ENCODE measurements at regions not wholly inside any gene's neighbourhood (a gene's known extent, or its start where the extent isn't known, plus 50 kb on each side); places are given as distances from the start of the nearest gene placed in this dataset.

DNA sequence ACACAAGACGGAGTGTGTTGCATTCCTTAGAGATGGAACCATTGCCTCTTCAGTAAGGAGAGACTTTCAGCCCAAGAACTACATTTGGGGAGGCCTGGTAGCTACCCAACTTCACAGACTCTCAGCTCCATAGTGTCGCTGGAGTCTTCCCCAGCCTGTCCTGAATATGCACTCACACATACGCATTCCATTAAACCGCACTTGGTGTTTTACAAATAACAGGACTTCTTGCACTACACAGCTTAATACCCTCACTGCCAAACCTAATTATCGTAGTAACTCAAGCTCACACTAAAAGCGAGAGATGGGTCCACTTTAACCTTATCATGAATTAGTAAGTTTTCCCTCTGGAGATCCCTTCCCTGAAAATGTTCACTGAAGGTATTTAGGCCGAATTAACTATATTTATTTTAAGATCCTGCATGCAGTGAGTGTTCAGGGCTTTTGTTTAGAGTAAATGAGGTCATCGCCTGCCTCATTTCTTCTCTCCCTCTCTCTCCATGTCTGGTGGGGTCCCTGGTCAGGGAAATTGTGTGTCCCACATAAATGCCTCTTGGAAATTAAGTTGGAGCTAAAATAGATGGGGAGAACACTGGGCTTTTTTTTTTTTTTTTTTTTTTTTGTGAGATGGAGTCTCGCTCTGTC, 171.9 kb downstream of the FAM43A start:
- ATAC-seq: no peak
- H3K4me3 Mint-ChIP-seq: no peak overlapping the region
- no peak for DNase-seq
- H3K9me3 ChIP-seq (ENCODE audit: control insufficient read depth, low read length, poor library complexity, severe bottlenecking): no peaks in the 10 kb centered on the region
- H3K36me3 Mint-ChIP-seq (ENCODE audit: low read depth): no peaks in the 10 kb centered on the region
- no peak overlapping the region for H3K27ac Mint-ChIP-seq
- H3K4me1 Mint-ChIP-seq: peaks cover 4% of the 10 kb centered on the region
- H3K27me3 Mint-ChIP-seq: peaks cover 23% of the 10 kb centered on the region

DNA sequence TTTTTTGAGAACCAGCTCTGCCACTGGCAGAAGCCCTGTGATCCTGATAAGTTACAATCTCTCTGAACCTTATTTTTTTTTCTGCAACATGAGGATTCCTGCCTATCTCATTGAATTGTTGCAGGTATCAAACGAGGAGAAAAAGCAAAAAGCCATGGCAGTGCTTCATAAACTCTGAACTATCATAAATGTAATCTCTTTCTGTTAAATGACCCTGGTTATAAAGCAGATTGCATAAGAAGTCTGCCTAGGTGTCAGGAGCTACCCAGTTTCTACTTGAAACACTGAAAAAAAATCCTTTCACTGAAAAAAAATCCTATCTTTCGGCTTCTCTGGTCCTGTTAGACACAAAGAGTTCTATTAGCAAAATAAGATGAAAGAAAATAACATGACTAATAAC, 172.7 kb downstream of the FAM43A start:
- H3K9me3 ChIP-seq (ENCODE audit: control insufficient read depth, low read length, poor library complexity, severe bottlenecking): no peaks in the 10 kb centered on the region
- ATAC-seq: no peak
- DNase-seq: no peak
- Mint-ChIP-seq H3K4me3 (no peak overlapping the region), H3K27me3 (peaks cover 31% of the 10 kb centered on the region), H3K27ac (no peak overlapping the region), H3K4me1 (peaks cover 4% of the 10 kb centered on the region), H3K36me3 (ENCODE audit: low read depth) (peaks cover 3% of the 10 kb centered on the region)

DNA sequence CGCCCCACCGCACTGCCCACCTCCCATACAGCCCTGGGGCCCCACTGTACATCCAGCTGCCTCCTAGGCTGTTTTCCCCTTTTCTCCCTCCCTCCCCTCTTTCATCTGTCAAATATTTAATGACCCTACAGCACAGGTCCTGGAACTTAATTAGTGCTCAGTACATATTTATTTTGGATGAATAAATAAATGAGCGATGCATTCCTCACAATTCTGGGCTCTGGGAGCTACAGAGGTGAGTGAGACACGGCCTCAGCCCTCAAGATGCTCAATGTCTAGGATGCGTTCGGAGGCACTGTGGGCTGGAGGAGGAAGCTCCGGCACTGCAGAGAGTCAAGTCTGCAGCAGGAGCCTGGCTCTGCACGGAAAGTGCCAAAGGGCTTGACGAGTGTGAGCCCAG, 175.0 kb downstream of the FAM43A start:
- no peak for ATAC-seq
- no peak for DNase-seq
- Mint-ChIP-seq H3K27ac (no peak overlapping the region), H3K36me3 (ENCODE audit: low read depth) (peaks cover 3% of the 10 kb centered on the region), H3K27me3 (peaks cover 36% of the 10 kb centered on the region), H3K4me1 (no peaks in the 10 kb centered on the region), H3K4me3 (no peak overlapping the region)
- no peaks in the 10 kb centered on the region for H3K9me3 ChIP-seq (ENCODE audit: control insufficient read depth, low read length, poor library complexity, severe bottlenecking)

- DNase-seq (no peak), ATAC-seq (no peak)
- Mint-ChIP-seq H3K4me1 (no peaks in the 10 kb centered on the region), H3K27me3 (peaks cover 42% of the 10 kb centered on the region), H3K27ac (no peak overlapping the region), H3K4me3 (no peak overlapping the region), H3K36me3 (ENCODE audit: low read depth) (peaks cover 3% of the 10 kb centered on the region)
- H3K9me3 ChIP-seq (ENCODE audit: control insufficient read depth, low read length, poor library complexity, severe bottlenecking): no peaks in the 10 kb centered on the region
Measured at GRCh38 chr3:194861375-194861774, 175.7 kb downstream of the FAM43A start.

- no peak overlapping the region for H3K27ac Mint-ChIP-seq
- ATAC-seq (no peak), DNase-seq (no peak)
- H3K9me3 ChIP-seq (ENCODE audit: control insufficient read depth, low read length, poor library complexity, severe bottlenecking): no peaks in the 10 kb centered on the region
- H3K4me3 Mint-ChIP-seq: no peak overlapping the region
- H3K36me3 Mint-ChIP-seq (ENCODE audit: low read depth): peaks cover 3% of the 10 kb centered on the region
- H3K27me3 Mint-ChIP-seq: peaks cover 55% of the 10 kb centered on the region
- H3K4me1 Mint-ChIP-seq: no peaks in the 10 kb centered on the region
Measured at GRCh38 chr3:194865061-194865460, 179.4 kb downstream of the FAM43A start.

DNA sequence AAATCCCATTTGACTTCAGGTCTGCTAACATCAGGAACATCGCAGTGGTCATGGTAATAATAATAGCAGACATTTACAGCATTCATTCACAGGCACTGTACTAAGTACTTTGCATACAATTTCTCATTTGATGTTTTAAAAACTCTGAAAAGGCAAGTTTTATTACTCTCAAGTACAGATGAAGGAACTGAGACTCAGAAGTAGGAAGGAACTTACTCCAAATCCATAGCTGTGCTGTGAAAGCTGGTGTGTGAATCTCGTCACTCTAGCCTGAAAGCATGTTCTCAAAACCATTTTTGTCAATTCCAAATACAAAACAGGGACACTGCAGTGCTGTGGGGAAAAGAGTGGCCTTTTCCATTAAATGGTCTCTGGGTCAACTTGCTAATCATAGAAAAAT, 179.9 kb downstream of the FAM43A start:
- Mint-ChIP-seq H3K27me3 (peaks cover 55% of the 10 kb centered on the region), H3K4me3 (no peak overlapping the region), H3K27ac (no peak overlapping the region), H3K36me3 (ENCODE audit: low read depth) (peaks cover 3% of the 10 kb centered on the region), H3K4me1 (no peaks in the 10 kb centered on the region)
- no peak for DNase-seq
- ATAC-seq: no peak
- H3K9me3 ChIP-seq (ENCODE audit: control insufficient read depth, low read length, poor library complexity, severe bottlenecking): no peaks in the 10 kb centered on the region

DNA sequence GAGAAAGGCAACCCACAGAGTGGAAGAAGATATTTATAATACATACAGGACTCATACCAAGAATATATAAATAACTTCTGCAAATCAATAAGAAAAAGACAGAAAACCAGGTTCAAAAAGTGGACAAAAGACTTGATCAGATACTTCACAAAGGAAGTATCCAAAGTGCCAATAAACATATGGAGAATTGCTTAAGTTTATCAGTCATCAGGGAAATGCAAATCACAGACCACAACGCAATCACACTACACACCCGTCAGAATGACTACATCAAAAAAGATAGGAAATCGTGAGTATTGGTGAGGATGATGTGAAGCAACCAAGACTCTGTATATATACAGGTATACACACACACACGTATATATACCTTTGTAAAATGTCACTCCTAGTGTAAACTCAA, 180.6 kb downstream of the FAM43A start:
- H3K27me3 Mint-ChIP-seq: peaks cover 55% of the 10 kb centered on the region
- peaks cover 3% of the 10 kb centered on the region for H3K36me3 Mint-ChIP-seq (ENCODE audit: low read depth)
- ATAC-seq: no peak
- no peak overlapping the region for H3K4me3 Mint-ChIP-seq
- H3K4me1 Mint-ChIP-seq: no peaks in the 10 kb centered on the region
- no peak for DNase-seq
- H3K9me3 ChIP-seq (ENCODE audit: control insufficient read depth, low read length, poor library complexity, severe bottlenecking): no peaks in the 10 kb centered on the region
- H3K27ac Mint-ChIP-seq: no peak overlapping the region

DNA sequence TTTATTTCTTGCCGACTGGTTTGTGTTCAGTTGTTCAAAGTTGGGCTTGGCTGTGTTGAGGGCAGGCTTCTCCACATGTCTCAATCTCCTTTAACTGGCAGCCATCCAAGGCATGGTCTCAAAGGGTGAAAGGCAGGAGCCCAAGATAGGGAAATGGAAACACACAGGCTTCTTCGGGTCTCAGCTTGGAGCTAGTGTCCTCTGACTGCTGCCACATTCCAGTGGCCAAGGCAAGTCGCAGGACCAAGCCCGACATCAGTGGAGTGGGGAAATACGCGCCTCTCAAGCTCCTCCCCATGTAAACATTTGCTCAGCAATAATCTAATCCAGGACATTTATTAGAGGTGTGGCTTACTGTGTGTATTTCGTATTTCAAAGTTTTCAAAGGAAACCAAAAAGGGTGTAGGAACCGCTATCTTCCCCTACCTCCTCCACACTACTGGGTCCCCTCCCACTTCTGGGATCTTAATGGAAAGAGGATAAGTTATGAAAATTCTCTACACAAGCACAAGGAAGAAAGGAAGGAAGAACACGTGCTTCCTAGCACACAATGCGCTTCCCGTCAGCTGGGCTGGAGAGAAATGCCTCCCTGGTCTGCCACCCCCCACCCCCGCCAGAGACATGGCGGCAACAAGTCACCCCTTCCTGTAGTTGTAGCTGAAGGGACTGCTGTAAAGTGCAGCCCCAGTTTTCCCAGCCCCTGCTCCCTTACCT, 181.7 kb downstream of the FAM43A start:
- H3K4me1 Mint-ChIP-seq: peaks cover 4% of the 10 kb centered on the region
- H3K36me3 Mint-ChIP-seq (ENCODE audit: low read depth): peaks cover 3% of the 10 kb centered on the region
- peaks cover 57% of the 10 kb centered on the region for H3K27me3 Mint-ChIP-seq
- H3K27ac Mint-ChIP-seq: no peak overlapping the region
- no peak for ATAC-seq
- H3K4me3 Mint-ChIP-seq: no peak overlapping the region
- DNase-seq: no peak
- no peaks in the 10 kb centered on the region for H3K9me3 ChIP-seq (ENCODE audit: control insufficient read depth, low read length, poor library complexity, severe bottlenecking)

- H3K4me3 Mint-ChIP-seq: no peak overlapping the region
- H3K27ac Mint-ChIP-seq: no peak overlapping the region
- no peaks in the 10 kb centered on the region for H3K36me3 Mint-ChIP-seq (ENCODE audit: low read depth)
- no peak for ATAC-seq
- peaks cover 4% of the 10 kb centered on the region for H3K4me1 Mint-ChIP-seq
- no peak for DNase-seq
- H3K27me3 Mint-ChIP-seq: peaks cover 51% of the 10 kb centered on the region
- no peaks in the 10 kb centered on the region for H3K9me3 ChIP-seq (ENCODE audit: control insufficient read depth, low read length, poor library complexity, severe bottlenecking)
Measured at GRCh38 chr3:194868831-194869230, 183.1 kb downstream of the FAM43A start.

- H3K27ac Mint-ChIP-seq: no peak overlapping the region
- no peaks in the 10 kb centered on the region for H3K36me3 Mint-ChIP-seq (ENCODE audit: low read depth)
- DNase-seq: no peak
- H3K4me3 Mint-ChIP-seq: no peak overlapping the region
- ATAC-seq: no peak
- H3K9me3 ChIP-seq (ENCODE audit: control insufficient read depth, low read length, poor library complexity, severe bottlenecking): no peaks in the 10 kb centered on the region
- H3K4me1 Mint-ChIP-seq: peaks cover 4% of the 10 kb centered on the region
- H3K27me3 Mint-ChIP-seq: peaks cover 49% of the 10 kb centered on the region
Measured at GRCh38 chr3:194869482-194870169, 183.9 kb downstream of the FAM43A start.

- H3K9me3 ChIP-seq (ENCODE audit: control insufficient read depth, low read length, poor library complexity, severe bottlenecking): no peaks in the 10 kb centered on the region
- ATAC-seq (no peak), DNase-seq (no peak)
- Mint-ChIP-seq H3K36me3 (ENCODE audit: low read depth) (no peaks in the 10 kb centered on the region), H3K4me1 (peaks cover 6% of the 10 kb centered on the region), H3K4me3 (no peak overlapping the region), H3K27me3 (peaks cover 45% of the 10 kb centered on the region), H3K27ac (no peak overlapping the region)
Measured at GRCh38 chr3:194870394-194871110, 184.9 kb downstream of the FAM43A start.

DNA sequence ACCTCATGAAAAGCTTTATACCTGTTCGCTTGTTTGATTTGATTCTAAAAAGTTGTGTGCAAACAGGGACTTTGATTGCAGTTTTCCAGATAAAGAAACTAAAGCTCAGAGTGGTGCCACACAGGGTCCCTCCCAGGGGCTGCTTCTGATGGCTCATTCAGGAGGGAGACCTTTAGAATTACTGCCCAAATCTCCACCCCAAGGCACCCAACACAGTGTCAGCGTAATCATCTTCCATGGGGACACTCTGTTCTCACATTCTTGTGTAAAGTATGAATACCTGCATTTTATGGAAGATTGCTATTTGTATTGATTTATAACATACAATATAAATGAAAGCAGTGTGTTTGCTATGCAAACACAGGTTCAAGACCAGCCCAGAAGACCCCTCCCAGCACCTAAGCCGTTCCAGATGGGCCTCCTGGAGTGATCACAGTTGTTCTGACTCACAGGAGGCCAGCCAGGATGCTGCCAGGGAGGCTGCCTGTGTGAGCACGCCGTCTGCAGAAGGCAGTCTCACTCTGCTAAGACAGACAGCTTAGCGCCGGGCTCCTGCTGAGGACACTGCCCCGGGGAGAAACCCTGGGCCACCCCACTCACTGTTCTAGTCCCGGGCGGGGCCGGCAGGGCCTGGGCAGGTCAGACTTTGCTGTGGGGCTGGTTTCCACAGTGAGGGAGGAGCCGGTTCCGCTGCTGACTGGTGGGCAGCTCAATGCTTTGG, 185.6 kb downstream of the FAM43A start:
- Mint-ChIP-seq H3K27me3 (peaks cover 45% of the 10 kb centered on the region), H3K4me3 (no peak overlapping the region), H3K36me3 (ENCODE audit: low read depth) (no peaks in the 10 kb centered on the region), H3K27ac (no peak overlapping the region), H3K4me1 (peaks cover 6% of the 10 kb centered on the region)
- H3K9me3 ChIP-seq (ENCODE audit: control insufficient read depth, low read length, poor library complexity, severe bottlenecking): no peaks in the 10 kb centered on the region
- peak; percentile 12 for ATAC-seq
- DNase-seq: no peak
